Aorta (tissue), 5 donors: ENCODE measurements at regions not wholly inside any gene's neighbourhood (a gene's known extent, or its start where the extent isn't known, plus 50 kb on each side); places are given as distances from the start of the nearest gene placed in this dataset.
"Not testable (repeated sequence)": the region's sequence is repeated elsewhere in the genome, so short reads cannot be mapped to it uniquely, and the experiment has no call there.

ENCODE experiments used
- ATAC-seq: fragments of 200-7000 bp; cut with Tn5 transposase; one replicate; pipeline ENCODE4 v1.9.1; 2022; ENCODE audit warnings: moderate library complexity; ENCODE audit not compliant: low FRiP score
- DNase-seq, 2 donors: peaks; one replicate each; pipeline ENCODE4 v3.0.0-alpha.2; 2020
- H3K27ac ChIP-seq, 2 donors: one replicate each; pipeline ENCODE4 v1.5.1; 2013; ENCODE audit warnings: low read length in 2 of 2, mild to moderate bottlenecking in 2 of 2, moderate library complexity in 2 of 2, control low read depth in 1 of 2, inconsistent platforms in 1 of 2, low read depth in 1 of 2
- H3K27me3 ChIP-seq, 2 donors: one replicate each; pipeline ENCODE4 v1.6.1; 2013; ENCODE audit warnings: control low read depth in 1 of 2, low read length in 1 of 2, mild to moderate bottlenecking in 1 of 2, moderate library complexity in 1 of 2; ENCODE audit not compliant: insufficient read depth in 2 of 2, control insufficient read depth in 1 of 2
- H3K36me3 ChIP-seq, 2 donors: one replicate each; pipeline ENCODE4 v1.6.1; 2013; ENCODE audit warnings: control low read depth in 1 of 2, low read length in 1 of 2, mild to moderate bottlenecking in 1 of 2; ENCODE audit not compliant: insufficient read depth in 2 of 2, control insufficient read depth in 1 of 2
- H3K4me1 ChIP-seq, 2 donors: one replicate each; pipeline ENCODE4 v1.6.1; 2013; ENCODE audit warnings: low read length in 2 of 2, control low read depth in 1 of 2, mild to moderate bottlenecking in 1 of 2, moderate library complexity in 1 of 2; ENCODE audit not compliant: insufficient read depth in 2 of 2, control insufficient read depth in 1 of 2
- H3K4me3 ChIP-seq, 2 donors: one replicate each; pipeline ENCODE4 v1.5.1; 2013; ENCODE audit warnings: low read length in 2 of 2, control low read depth in 1 of 2, mild to moderate bottlenecking in 1 of 2
- H3K9me3 ChIP-seq: one replicate; pipeline ENCODE4 v1.6.1; 2013; ENCODE audit warnings: mild to moderate bottlenecking, low read length; ENCODE audit not compliant: control insufficient read depth
- WGBS, 2 donors: extraction: QIAGEN DNeasy Blood & Tissue Kit; methylation state at CpG; one replicate each; pipeline ENCODE4 v1.1.7; 2013; 5-methylcytosine and 5-hydroxymethylcytosine counted together
- intact Hi-C, 2 donors: fragments of 100-400 bp; cut with DNase I; formaldehyde crosslinking; loops; one replicate each; pipeline versions ENCODE4 v1.14.2 to v1.15.0; 2022
- donor health status: healthy with polysubstance abuse.
- donor health status: Bipolar disorder and iron deficiency.
- donor health status: DM: no; HTN: no; CAD: no.
- donor health status: DM: no; HTN: no; CAD: no.
- donor health status: DM: yes; HTN: yes; CAD: no.

GRCh38 chr2:150258781-150259307 is 228.6 kb downstream of the RND3 start:
- Histone ChIP-seq H3K9me3 (no peaks in the 10 kb centered on the region), H3K4me3 (no peak overlapping the region), H3K4me1 (peaks cover 0 to 6% of the 10 kb centered on the region in 2 donors), H3K27ac (no peak overlapping the region), H3K36me3 (no peaks in the 10 kb centered on the region), H3K27me3 (no peaks in the 10 kb centered on the region)
- intact Hi-C loops: no loop called here
- 93 to 95% methylated on average over 8 of the region's 8 CpGs for WGBS, 2 donors
- DNase-seq (no peak), ATAC-seq (no peak)

DNA sequence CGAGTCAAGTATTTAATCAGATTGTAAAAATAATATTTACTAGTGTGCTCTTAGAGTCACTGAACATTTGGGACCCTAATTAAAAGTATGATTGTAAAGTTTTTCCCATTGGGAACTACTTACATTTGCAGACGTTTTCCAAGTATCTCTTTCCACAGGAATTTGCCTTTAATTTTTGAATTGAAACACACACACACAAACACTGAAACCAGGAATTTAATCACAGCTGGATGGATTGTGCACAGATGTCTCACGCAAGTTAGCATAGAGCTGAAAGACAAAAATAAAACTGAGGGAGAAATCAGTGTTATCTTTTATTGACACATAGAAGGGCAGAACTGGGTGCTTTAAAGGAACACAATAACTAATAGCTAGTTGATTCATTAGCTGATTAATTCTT is 230.7 kb downstream of the RND3 start:
- H3K27me3 ChIP-seq: no peaks in the 10 kb centered on the region
- H3K4me1 ChIP-seq: peaks cover 3 to 10% of the 10 kb centered on the region in 2 donors
- no peak for ATAC-seq
- no peaks in the 10 kb centered on the region for H3K36me3 ChIP-seq
- intact Hi-C loops: no loop called here
- WGBS, 2 donors: 53 to 65% methylated on average over 3 of the region's 3 CpGs
- no peaks in the 10 kb centered on the region for H3K9me3 ChIP-seq
- no peak overlapping the region for H3K27ac ChIP-seq
- DNase-seq: no peak
- H3K4me3 ChIP-seq: no peak overlapping the region

GRCh38 chr2:150255528-150255927 is 231.9 kb downstream of the RND3 start:
- H3K9me3 ChIP-seq: no peaks in the 10 kb centered on the region
- no peak overlapping the region for H3K4me3 ChIP-seq
- H3K4me1 ChIP-seq: peaks cover 3 to 10% of the 10 kb centered on the region in 2 donors
- intact Hi-C loops: no loop called here
- no peaks in the 10 kb centered on the region for H3K27me3 ChIP-seq
- ATAC-seq: no peak
- H3K36me3 ChIP-seq: no peaks in the 10 kb centered on the region
- DNase-seq: no peak
- H3K27ac ChIP-seq: no peak overlapping the region

GRCh38 chr2:150249735-150250134 is 237.7 kb downstream of the RND3 start:
- ATAC-seq, H3K4me1 ChIP-seq, DNase-seq, H3K27ac ChIP-seq, H3K4me3 ChIP-seq, H3K27me3 ChIP-seq, intact Hi-C loops, H3K36me3 ChIP-seq, H3K9me3 ChIP-seq: not testable (repeated sequence)
- 93 to 95% methylated on average over 1 of the region's 1 CpG for WGBS, 2 donors

DNA sequence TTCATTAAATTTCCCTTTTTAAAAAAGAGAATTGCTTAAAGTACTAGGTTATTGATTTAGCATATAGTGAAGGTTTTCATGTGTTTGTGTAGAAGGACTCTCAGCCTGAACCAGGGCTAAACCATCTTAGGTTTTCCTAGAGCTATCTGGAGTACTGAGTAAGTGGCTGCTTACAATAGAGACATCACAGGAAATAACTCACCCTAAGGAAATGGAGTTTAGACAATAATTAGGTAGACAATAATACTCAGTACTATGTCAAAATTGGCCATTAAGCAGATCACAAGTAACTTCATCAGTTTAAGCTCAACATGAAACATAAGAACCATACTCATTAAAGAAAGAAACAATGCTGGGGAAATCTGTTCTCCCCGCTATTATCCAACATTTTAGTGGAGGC is 240.0 kb downstream of the RND3 start:
- ATAC-seq (no peak), DNase-seq (no peak)
- Histone ChIP-seq H3K36me3 (no peaks in the 10 kb centered on the region), H3K4me3 (no peak overlapping the region), H3K27me3 (no peaks in the 10 kb centered on the region), H3K27ac (no peak overlapping the region), H3K9me3 (no peaks in the 10 kb centered on the region), H3K4me1 (no peaks in the 10 kb centered on the region)
- intact Hi-C loops: no loop called here
- 45 to 96% methylated on average over 1 of the region's 1 CpG for WGBS, 2 donors

- Histone ChIP-seq H3K4me1 (no peaks in the 10 kb centered on the region), H3K9me3 (no peaks in the 10 kb centered on the region), H3K4me3 (no peak overlapping the region), H3K36me3 (no peaks in the 10 kb centered on the region), H3K27me3 (no peaks in the 10 kb centered on the region), H3K27ac (no peak overlapping the region)
- ATAC-seq: no peak
- intact Hi-C loops: no loop called here
- DNase-seq: no peak
- 42 to 44% methylated on average over 7 of the region's 7 CpGs for WGBS, 2 donors
Measured at GRCh38 chr2:150234787-150235446, 252.6 kb downstream of the RND3 start.

- Histone ChIP-seq H3K36me3 (no peaks in the 10 kb centered on the region), H3K4me1 (no peaks in the 10 kb centered on the region), H3K4me3 (no peak overlapping the region), H3K27ac (no peak overlapping the region), H3K9me3 (no peaks in the 10 kb centered on the region), H3K27me3 (no peaks in the 10 kb centered on the region)
- DNase-seq (no peak), ATAC-seq (no peak)
- intact Hi-C loops: no loop called here
Measured at GRCh38 chr2:150232871-150233270, 254.6 kb downstream of the RND3 start.

- Histone ChIP-seq H3K9me3 (no peaks in the 10 kb centered on the region), H3K27ac (no peak overlapping the region)
Measured at GRCh38 chr2:150232321-150232720, 255.1 kb downstream of the RND3 start.

DNA sequence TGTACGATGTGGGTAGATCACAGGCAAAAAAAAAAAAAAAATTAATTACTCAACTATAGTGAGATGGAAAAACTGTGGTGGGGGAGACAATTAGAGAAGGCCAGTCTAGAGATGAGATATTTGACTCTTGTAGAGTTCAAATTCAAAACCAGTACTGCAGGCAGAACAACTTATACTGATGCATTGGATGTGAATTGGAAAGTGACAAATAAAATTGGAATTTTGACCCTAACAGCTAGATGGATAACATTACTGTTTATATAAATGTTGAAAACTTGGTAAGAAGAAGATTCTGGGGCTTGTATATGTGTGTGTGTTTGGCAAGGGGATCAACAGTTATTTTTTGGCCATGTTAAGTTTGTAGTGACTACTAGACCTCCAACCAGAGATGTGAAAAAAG is 256.9 kb downstream of the RND3 start:
- 92 to 100% methylated on average over 1 of the region's 1 CpG for WGBS, 2 donors
- Histone ChIP-seq H3K36me3 (no peaks in the 10 kb centered on the region), H3K4me3 (no peak overlapping the region), H3K9me3 (no peaks in the 10 kb centered on the region), H3K27me3 (no peaks in the 10 kb centered on the region), H3K27ac (no peak overlapping the region), H3K4me1 (peaks cover 0 to 2% of the 10 kb centered on the region in 2 donors)
- DNase-seq: no peak
- ATAC-seq: no peak
- intact Hi-C loops: no loop called here

More at GRCh38 chr2:150232321-150232720, 255.1 kb downstream of the RND3 start:
- no peak for ATAC-seq
- DNase-seq: no peak
- no peak overlapping the region for H3K4me3 ChIP-seq
- intact Hi-C loops: no loop called here
- WGBS, 2 donors: 93 to 94% methylated on average over 1 of the region's 1 CpG
- no peaks in the 10 kb centered on the region for H3K36me3 ChIP-seq
- H3K4me1 ChIP-seq: no peaks in the 10 kb centered on the region
- no peaks in the 10 kb centered on the region for H3K27me3 ChIP-seq
